ENCODE measurements at regions not wholly inside any gene's neighbourhood (a gene's known extent, or its start where the extent isn't known, plus 50 kb on each side); places are given as distances from the start of the nearest gene placed in this dataset.

DNA sequence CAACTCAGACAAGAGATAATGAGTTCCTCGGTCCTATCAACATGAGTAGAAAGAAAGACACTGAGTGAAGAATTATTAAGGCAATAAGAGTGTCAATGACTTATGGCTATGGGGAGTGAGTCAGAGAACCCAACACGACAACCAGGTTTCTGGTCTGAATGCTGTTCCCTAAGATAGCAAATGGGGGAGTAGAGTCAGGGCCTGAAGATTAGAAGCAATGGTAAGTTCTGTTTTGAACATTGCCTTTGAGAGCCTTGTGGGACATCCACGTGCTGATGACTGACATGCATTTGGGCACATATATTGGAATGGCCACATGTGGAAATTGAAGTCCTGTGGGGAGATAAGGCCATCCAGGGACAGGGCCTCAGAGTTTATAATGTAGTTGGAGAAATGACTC is 254.4 kb upstream of the TCF21 start:
- TF ChIP-seq, protein P1, sequence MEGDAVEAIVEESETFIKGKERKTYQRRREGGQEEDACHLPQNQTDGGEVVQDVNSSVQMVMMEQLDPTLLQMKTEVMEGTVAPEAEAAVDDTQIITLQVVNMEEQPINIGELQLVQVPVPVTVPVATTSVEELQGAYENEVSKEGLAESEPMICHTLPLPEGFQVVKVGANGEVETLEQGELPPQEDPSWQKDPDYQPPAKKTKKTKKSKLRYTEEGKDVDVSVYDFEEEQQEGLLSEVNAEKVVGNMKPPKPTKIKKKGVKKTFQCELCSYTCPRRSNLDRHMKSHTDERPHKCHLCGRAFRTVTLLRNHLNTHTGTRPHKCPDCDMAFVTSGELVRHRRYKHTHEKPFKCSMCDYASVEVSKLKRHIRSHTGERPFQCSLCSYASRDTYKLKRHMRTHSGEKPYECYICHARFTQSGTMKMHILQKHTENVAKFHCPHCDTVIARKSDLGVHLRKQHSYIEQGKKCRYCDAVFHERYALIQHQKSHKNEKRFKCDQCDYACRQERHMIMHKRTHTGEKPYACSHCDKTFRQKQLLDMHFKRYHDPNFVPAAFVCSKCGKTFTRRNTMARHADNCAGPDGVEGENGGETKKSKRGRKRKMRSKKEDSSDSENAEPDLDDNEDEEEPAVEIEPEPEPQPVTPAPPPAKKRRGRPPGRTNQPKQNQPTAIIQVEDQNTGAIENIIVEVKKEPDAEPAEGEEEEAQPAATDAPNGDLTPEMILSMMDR (IDR thresholded peaks at IDR 0.05), result no peak
- TF ChIP-seq ZFX (IDR thresholded peaks at IDR 0.05; ENCODE audit: borderline replicate concordance), result no peak
